WERI-Rb-1 (cell line): ENCODE measurements at regions not wholly inside any gene's neighbourhood (a gene's known extent, or its start where the extent isn't known, plus 50 kb on each side); places are given as distances from the start of the nearest gene placed in this dataset.

Experiments
- DNase-seq: peaks from one replicate; pipeline ENCODE4 v3.0.0-alpha.2; 2020
- H3K27ac ChIP-seq: fragments of 250-450 bp; sonication (Bioruptor Pico); 2 replicates; pipeline ENCODE4 v1.5.1; 2020; ENCODE audit warnings: mild to moderate bottlenecking, moderate library complexity
- H3K27me3 ChIP-seq: fragments of 250-450 bp; sonication (Bioruptor Pico); 2 replicates; pipeline ENCODE4 v1.5.1; 2021; ENCODE audit warnings: mild to moderate bottlenecking, low read depth, moderate library complexity; ENCODE audit not compliant: insufficient read depth, severe bottlenecking
- H3K36me3 ChIP-seq: fragments of 250-450 bp; sonication (Bioruptor Pico); 2 replicates; pipeline ENCODE4 v1.5.1; 2020; ENCODE audit warnings: mild to moderate bottlenecking, moderate library complexity
- H3K4me3 ChIP-seq: 2 replicates; pipeline ENCODE4 v1.5.1; 2011; ENCODE audit warnings: low read depth, mild to moderate bottlenecking, control low read depth, low read length
- H3K9me3 ChIP-seq: fragments of 250-450 bp; sonication (Bioruptor Pico); 2 replicates; pipeline ENCODE4 v1.5.1; 2021; ENCODE audit warnings: mild to moderate bottlenecking, moderate library complexity; ENCODE audit not compliant: severe bottlenecking
- CTCF ChIP-seq: IDR thresholded peaks from 2 replicates; pipeline ENCODE4 v1.5.1; 2011; ENCODE audit warnings: low read depth, mild to moderate bottlenecking, control low read depth, inconsistent platforms, low read length

DNA sequence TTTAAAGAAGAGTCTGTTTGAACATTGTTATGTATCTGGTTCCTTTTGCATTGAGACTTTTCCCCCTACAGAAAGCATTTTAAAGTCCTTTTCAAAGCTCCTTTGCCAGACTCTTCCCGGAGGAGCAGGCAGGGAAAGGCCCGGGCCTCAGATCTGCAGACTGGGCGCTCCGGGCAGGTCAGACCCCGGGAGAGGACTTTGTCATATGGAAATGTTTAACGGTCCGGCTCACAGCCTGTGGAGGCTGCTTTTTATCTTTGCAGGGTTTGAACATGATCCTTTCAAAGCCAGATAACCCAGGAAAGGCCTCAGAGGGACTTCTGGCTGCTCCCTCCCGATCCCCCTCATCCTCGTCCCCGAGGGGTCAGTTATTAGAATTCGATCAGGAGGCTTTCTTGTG lies 82.1 kb upstream of the IRX2 start:
- no peak for TF ChIP-seq CTCF
- no peak overlapping the region for H3K4me3 ChIP-seq
- no peaks in the 10 kb centered on the region for H3K9me3 ChIP-seq
- DNase-seq = no peak
- H3K27me3 ChIP-seq = no peaks in the 10 kb centered on the region
- H3K27ac ChIP-seq = no peak overlapping the region
- no peaks in the 10 kb centered on the region for H3K36me3 ChIP-seq

DNA sequence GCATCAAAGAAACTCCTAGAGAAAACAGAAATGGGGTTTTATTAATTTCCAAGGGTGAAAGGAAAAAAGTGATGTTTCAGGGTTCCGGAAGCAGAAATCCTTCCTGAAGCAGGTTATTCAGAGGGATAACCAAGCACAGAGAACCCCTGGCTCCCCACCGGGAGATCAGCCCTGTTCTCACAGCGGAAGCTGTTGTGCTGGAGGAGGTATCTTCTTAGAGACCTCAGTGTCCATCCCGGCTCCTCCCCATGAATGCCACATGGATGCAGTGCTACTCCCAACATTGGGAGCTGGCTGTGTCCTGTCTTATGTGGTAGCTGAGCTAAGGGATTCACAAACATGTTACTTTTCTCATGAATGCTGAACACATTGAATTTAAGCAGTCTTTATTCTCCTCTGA lies 80.9 kb upstream of the IRX2 start:
- Histone ChIP-seq H3K4me3 (no peak overlapping the region), H3K27ac (no peak overlapping the region), H3K36me3 (no peaks in the 10 kb centered on the region), H3K9me3 (no peaks in the 10 kb centered on the region), H3K27me3 (no peaks in the 10 kb centered on the region)
- no peak for TF ChIP-seq CTCF
- DNase-seq = no peak

GRCh38 chr5:2829239-2829638 lies 77.8 kb upstream of the IRX2 start:
- Histone ChIP-seq H3K36me3 (no peaks in the 10 kb centered on the region), H3K27ac (no peak overlapping the region), H3K4me3 (no peak overlapping the region), H3K9me3 (no peaks in the 10 kb centered on the region), H3K27me3 (no peaks in the 10 kb centered on the region)
- no peak for TF ChIP-seq CTCF
- no peak for DNase-seq

DNA sequence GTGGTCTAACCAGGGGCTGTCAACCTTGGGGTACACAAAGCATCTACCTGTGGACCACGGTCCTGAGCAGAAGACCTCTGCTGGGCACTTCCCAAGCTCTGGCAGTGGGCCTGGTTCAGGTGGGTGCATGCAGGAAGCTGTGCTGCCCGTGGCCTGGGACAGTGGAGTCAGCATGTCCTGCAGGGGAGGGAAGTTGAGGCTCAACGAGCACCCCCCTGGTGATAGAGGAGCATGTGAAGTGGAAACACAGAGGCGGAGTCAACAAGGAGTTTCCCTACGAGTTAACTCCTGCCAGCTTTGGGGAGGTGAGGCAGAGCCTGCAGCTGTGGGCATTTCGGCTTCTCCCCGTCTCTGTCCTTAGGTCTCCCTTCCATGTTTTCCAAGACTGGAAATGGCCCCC lies 67.5 kb upstream of the IRX2 start:
- Histone ChIP-seq H3K36me3 (no peaks in the 10 kb centered on the region), H3K27ac (peak overlapping the region; percentile 78), H3K4me3 (no peak overlapping the region), H3K9me3 (no peaks in the 10 kb centered on the region), H3K27me3 (no peaks in the 10 kb centered on the region)
- DNase-seq = no peak
- no peak for TF ChIP-seq CTCF

- no peak for TF ChIP-seq CTCF
- Histone ChIP-seq H3K9me3 (no peaks in the 10 kb centered on the region), H3K27me3 (no peaks in the 10 kb centered on the region), H3K4me3 (no peak overlapping the region), H3K27ac (peak overlapping the region; percentile 78), H3K36me3 (no peaks in the 10 kb centered on the region)
- peak; percentile 80 for DNase-seq
Measured at GRCh38 chr5:2817031-2817603, 65.6 kb upstream of the IRX2 start.

- no peak overlapping the region for H3K27ac ChIP-seq
- no peaks in the 10 kb centered on the region for H3K27me3 ChIP-seq
- no peak overlapping the region for H3K4me3 ChIP-seq
- no peak for TF ChIP-seq CTCF
- no peaks in the 10 kb centered on the region for H3K9me3 ChIP-seq
- H3K36me3 ChIP-seq = no peaks in the 10 kb centered on the region
- no peak for DNase-seq
Measured at GRCh38 chr5:2813678-2814077, 62.2 kb upstream of the IRX2 start.
